Neural cell (in vitro differentiated cells): ENCODE measurements at regions not wholly inside any gene's neighbourhood (a gene's known extent, or its start where the extent isn't known, plus 50 kb on each side); places are given as distances from the start of the nearest gene placed in this dataset.
"Not testable (repeated sequence)": the region's sequence is repeated elsewhere in the genome, so short reads cannot be mapped to it uniquely, and the experiment has no call there.

Experiments
- CTCF ChIP-seq: fragments of 450-650 bp; IDR thresholded peaks from 2 replicates; pipeline ENCODE4 v1.5.1; 2014; ENCODE audit warnings: antibody characterized with exemption, mild to moderate bottlenecking, moderate library complexity; ENCODE audit not compliant: poor library complexity, severe bottlenecking
- MXI1 ChIP-seq: fragments of 450-650 bp; conservative IDR thresholded peaks from 2 replicates; pipeline ENCODE4 v1.6.1; 2014; ENCODE audit warnings: antibody characterized with exemption, mild to moderate bottlenecking; ENCODE audit not compliant: poor library complexity, severe bottlenecking
- POLR2AphosphoS5 ChIP-seq: IDR thresholded peaks from 2 replicates; pipeline ENCODE4 v1.6.1; 2012

- TF ChIP-seq CTCF, MXI1, POLR2AphosphoS5: not testable (repeated sequence)
Measured at GRCh38 chr20:48368580-48369021, 459.2 kb downstream of the PREX1 start.
